GM23248 (cell line): ENCODE measurements at regions not wholly inside any gene's neighbourhood (a gene's known extent, or its start where the extent isn't known, plus 50 kb on each side); places are given as distances from the start of the nearest gene placed in this dataset.

Experiments
- DNase-seq: peaks from one replicate; pipeline ENCODE4 v3.0.0-alpha.2; 2015
- H2AFZ ChIP-seq: fragments of 200-600 bp; sonication (generic); 2 replicates; pipeline ENCODE4 v1.6.1; 2016; ENCODE audit warnings: antibody characterized with exemption
- H3F3A ChIP-seq: fragments of 200-600 bp; sonication (generic); 2 replicates; pipeline ENCODE4 v1.6.1; 2016; ENCODE audit warnings: mild to moderate bottlenecking, antibody characterized with exemption, mixed run types; ENCODE audit not compliant: insufficient read depth
- H3K27ac ChIP-seq: fragments of 200-600 bp; sonication (generic); 2 replicates; pipeline ENCODE4 v1.5.1; 2016; ENCODE audit warnings: mild to moderate bottlenecking
- H3K27me3 ChIP-seq: fragments of 200-600 bp; sonication (generic); replicated peaks from 2 replicates; pipeline ENCODE4 v1.6.1; 2016; ENCODE audit warnings: mild to moderate bottlenecking; ENCODE audit not compliant: insufficient read depth
- H3K36me3 ChIP-seq: fragments of 200-600 bp; sonication (generic); 2 replicates; pipeline ENCODE4 v1.6.1; 2016; ENCODE audit warnings: low read depth, mild to moderate bottlenecking
- H3K4me1 ChIP-seq: fragments of 200-600 bp; sonication (generic); 2 replicates; pipeline ENCODE4 v1.6.1; 2016; ENCODE audit warnings: mild to moderate bottlenecking; ENCODE audit not compliant: insufficient read depth
- H3K4me2 ChIP-seq: fragments of 200-600 bp; sonication (generic); one replicate; pipeline ENCODE4 v1.6.1; 2016; ENCODE audit warnings: mild to moderate bottlenecking; ENCODE audit not compliant: unreplicated experiment
- H3K4me3 ChIP-seq: fragments of 200-600 bp; sonication (generic); 2 replicates; pipeline ENCODE4 v1.5.1; 2016; ENCODE audit warnings: mild to moderate bottlenecking
- H3K79me2 ChIP-seq: fragments of 200-600 bp; sonication (generic); 2 replicates; pipeline ENCODE4 v1.6.1; 2016; ENCODE audit warnings: mild to moderate bottlenecking; ENCODE audit not compliant: insufficient read depth
- H3K9ac ChIP-seq: fragments of 200-600 bp; sonication (generic); 2 replicates; pipeline ENCODE4 v1.6.1; 2016; ENCODE audit warnings: mild to moderate bottlenecking
- H3K9me2 ChIP-seq: fragments of 200-600 bp; sonication (generic); 2 replicates; pipeline ENCODE4 v1.6.1; 2016; ENCODE audit warnings: mixed run types, mild to moderate bottlenecking, moderate library complexity; ENCODE audit not compliant: insufficient read depth
- H3K9me3 ChIP-seq: fragments of 200-600 bp; sonication (generic); one replicate; pipeline ENCODE4 v1.6.1; 2017; ENCODE audit warnings: low read depth
- H4K20me1 ChIP-seq: fragments of 200-600 bp; sonication (generic); 2 replicates; pipeline ENCODE4 v1.6.0; 2016; ENCODE audit not compliant: insufficient read depth
- EZH2 ChIP-seq: fragments of 200-600 bp; sonication (generic); IDR thresholded peaks from 2 replicates; pipeline ENCODE4 v1.6.1; 2018; ENCODE audit warnings: antibody characterized with exemption, mild to moderate bottlenecking; ENCODE audit not compliant: insufficient read depth, poor library complexity, severe bottlenecking
- EZH2phosphoT487 ChIP-seq: fragments of 200-600 bp; sonication (generic); IDR thresholded peaks from 2 replicates; pipeline ENCODE4 v1.6.1; 2018; ENCODE audit warnings: antibody characterized with exemption, moderate library complexity, mild to moderate bottlenecking, low read depth; ENCODE audit not compliant: insufficient read depth
- WGBS, 2 experiments: methylation state at CpG; one replicate each; pipeline ENCODE4 v1.1.6; 2015 to 2017; ENCODE audit warnings: low lambda C conversion rate in 2 of 2, low coverage in 1 of 2; ENCODE audit errors: missing lambda C conversion rate in 2 of 2; 5-methylcytosine and 5-hydroxymethylcytosine counted together
- in situ Hi-C: fragments of 300-500 bp; cut with MboI; formaldehyde crosslinking; loops from 2 replicates; pipeline ENCODE4 v1.15.0; 2020

DNA sequence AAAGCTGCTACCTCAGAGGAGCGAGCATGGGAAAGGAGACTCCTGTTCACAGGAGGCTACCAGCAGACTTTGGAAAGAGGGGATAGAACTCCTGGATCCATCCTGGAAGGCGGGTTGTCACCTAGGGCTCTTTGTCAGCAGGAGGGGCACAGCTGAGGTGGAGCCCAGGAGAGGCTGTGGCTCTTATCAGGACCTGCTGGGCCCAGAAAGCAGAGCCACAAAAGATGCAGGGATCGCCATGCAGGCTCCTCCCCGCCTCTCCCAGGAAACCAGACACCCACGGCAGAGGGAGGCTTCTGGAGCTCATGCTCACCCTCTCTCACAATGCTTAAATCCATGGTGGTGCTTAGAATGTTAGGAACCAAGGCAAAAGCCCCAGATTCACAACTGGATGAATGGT is 994.2 kb downstream of the UQCRFS1 start:
- no peaks in the 10 kb centered on the region for H3K79me2 ChIP-seq
- H3K9me2 ChIP-seq = no peaks in the 10 kb centered on the region
- H3K9ac ChIP-seq = no peak overlapping the region
- no peak for TF ChIP-seq EZH2phosphoT487
- TF ChIP-seq EZH2 = no peak
- peaks cover 11% of the 10 kb centered on the region; the same call in 1 of the 2 replicates for H3K27me3 ChIP-seq
- no peaks in the 10 kb centered on the region for H3K4me1 ChIP-seq
- no peaks in the 10 kb centered on the region for H3K9me3 ChIP-seq
- no peak overlapping the region for H3K4me2 ChIP-seq
- H3K36me3 ChIP-seq = no peaks in the 10 kb centered on the region
- DNase-seq = no peak
- H3K27ac ChIP-seq = no peak overlapping the region
- H2AFZ ChIP-seq = no peak overlapping the region
- in situ Hi-C loops = no loop called here
- no peaks in the 10 kb centered on the region for H4K20me1 ChIP-seq
- H3K4me3 ChIP-seq = no peak overlapping the region
- H3F3A ChIP-seq = no peaks in the 10 kb centered on the region
- WGBS, 2 experiments = 10 to 14% methylated on average over 5 of the region's 5 CpGs

DNA sequence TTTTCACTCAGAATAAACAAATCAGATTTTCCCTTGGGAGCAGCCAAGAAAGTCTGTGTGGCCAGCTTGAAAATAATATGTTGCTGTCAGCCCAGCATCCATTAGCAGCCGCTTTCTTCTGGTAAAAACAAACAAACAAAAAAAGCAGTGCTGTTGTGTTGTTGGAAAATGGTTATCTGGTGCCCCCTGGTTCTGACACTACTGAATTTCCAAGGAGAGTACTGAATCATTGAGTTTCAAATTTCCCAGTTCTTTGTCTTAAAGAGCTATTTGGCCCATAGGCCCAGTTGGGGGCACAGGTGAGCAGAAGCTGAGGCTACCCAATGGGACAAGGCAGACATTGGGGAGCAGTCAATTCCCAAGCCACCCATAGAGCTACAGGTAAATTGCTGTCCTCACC is 995.9 kb downstream of the UQCRFS1 start:
- H3K36me3 ChIP-seq = no peaks in the 10 kb centered on the region
- TF ChIP-seq EZH2 = no peak
- no peak for TF ChIP-seq EZH2phosphoT487
- H2AFZ ChIP-seq = no peak overlapping the region
- in situ Hi-C loops = no loop called here
- H3K9me2 ChIP-seq = no peaks in the 10 kb centered on the region
- peaks cover 11% of the 10 kb centered on the region; the same call in 1 of the 2 replicates for H3K27me3 ChIP-seq
- H3K4me2 ChIP-seq = no peak overlapping the region
- H3K4me1 ChIP-seq = no peaks in the 10 kb centered on the region
- H3K9me3 ChIP-seq = no peaks in the 10 kb centered on the region
- H3K9ac ChIP-seq = no peak overlapping the region
- 0 to 8% methylated on average over 1 of the region's 1 CpG for WGBS, 2 experiments
- no peaks in the 10 kb centered on the region for H4K20me1 ChIP-seq
- no peak overlapping the region for H3K4me3 ChIP-seq
- DNase-seq = no peak
- H3K79me2 ChIP-seq = no peaks in the 10 kb centered on the region
- H3F3A ChIP-seq = no peaks in the 10 kb centered on the region
- no peak overlapping the region for H3K27ac ChIP-seq

DNA sequence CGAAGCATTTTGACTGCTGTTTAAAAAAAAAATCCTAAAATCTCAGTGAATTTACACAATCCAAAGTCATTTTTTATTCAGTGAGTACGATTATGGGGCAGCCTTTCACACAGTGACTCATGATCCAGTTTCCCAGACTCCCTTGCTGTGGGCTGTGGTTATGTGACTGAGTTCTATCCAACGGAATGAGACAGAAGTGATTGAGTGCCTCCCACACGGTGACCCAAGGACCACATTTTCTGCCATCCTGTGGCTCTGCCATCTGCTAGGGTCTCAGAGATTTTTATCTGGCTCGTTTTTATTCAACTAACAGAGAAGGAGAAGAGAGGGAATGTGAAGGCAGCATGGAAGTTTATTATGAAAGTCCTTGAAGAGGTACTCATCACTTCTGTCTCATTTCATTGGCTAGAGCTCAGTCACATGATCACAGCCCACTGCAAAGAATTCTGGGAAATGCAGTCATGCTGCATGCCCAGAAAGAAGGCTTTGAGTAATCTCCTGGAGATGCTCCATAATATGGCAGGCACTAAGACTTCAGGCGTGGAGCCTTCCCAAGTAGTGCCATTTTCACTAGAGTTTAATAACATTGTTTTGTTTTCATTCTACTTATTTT is 999.4 kb downstream of the UQCRFS1 start:
- in situ Hi-C loops = no loop called here
- H3K9ac ChIP-seq = no peak overlapping the region
- no peaks in the 10 kb centered on the region for H3K36me3 ChIP-seq
- no peak overlapping the region for H3K4me2 ChIP-seq
- no peaks in the 10 kb centered on the region for H3K4me1 ChIP-seq
- H3K4me3 ChIP-seq = 0 out of 2 replicates have a peak overlapping the region, but pooled peaks have one; percentile 11
- peak; percentile 39 for DNase-seq
- WGBS, 2 experiments = 26 to 40% methylated on average over 6 of the region's 6 CpGs
- no peaks in the 10 kb centered on the region for H3K9me2 ChIP-seq
- H3K27ac ChIP-seq = no peak overlapping the region
- no peaks in the 10 kb centered on the region for H4K20me1 ChIP-seq
- no peak overlapping the region for H2AFZ ChIP-seq
- H3K79me2 ChIP-seq = no peaks in the 10 kb centered on the region
- H3K9me3 ChIP-seq = no peaks in the 10 kb centered on the region
- no peak for TF ChIP-seq EZH2
- no peak for TF ChIP-seq EZH2phosphoT487
- no peaks in the 10 kb centered on the region for H3F3A ChIP-seq
- H3K27me3 ChIP-seq = no peaks in the 10 kb centered on the region

DNA sequence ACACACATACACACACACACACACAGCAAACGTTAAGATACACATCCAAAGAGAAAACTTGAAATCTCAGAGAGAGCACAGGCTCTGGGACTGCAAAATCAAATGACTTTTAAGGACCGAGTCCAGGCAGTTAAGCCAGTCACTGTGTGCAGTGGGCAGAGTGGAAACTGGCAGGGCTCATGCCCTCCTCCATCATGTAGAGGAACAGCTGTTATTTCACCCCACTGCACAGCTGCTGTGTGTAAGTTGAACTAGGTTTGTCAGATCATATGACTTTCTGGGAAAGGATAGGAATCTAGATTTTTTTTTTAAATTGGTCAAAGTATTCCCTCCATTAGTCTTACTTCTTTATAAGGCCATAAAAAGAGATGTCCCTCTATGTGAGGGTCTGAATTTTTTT is 1002.1 kb downstream of the UQCRFS1 start:
- Histone ChIP-seq H2AFZ (no peak overlapping the region), H3K36me3 (no peaks in the 10 kb centered on the region), H3K9ac (no peak overlapping the region), H3K9me2 (no peaks in the 10 kb centered on the region), H3K4me1 (no peaks in the 10 kb centered on the region), H3F3A (no peaks in the 10 kb centered on the region), H3K9me3 (no peaks in the 10 kb centered on the region), H3K4me2 (no peak overlapping the region), H3K79me2 (no peaks in the 10 kb centered on the region), H3K27me3 (no peaks in the 10 kb centered on the region), H3K27ac (no peak overlapping the region), H4K20me1 (no peaks in the 10 kb centered on the region), H3K4me3 (no peak overlapping the region)
- in situ Hi-C loops = no loop called here
- no peak for TF ChIP-seq EZH2
- TF ChIP-seq EZH2phosphoT487 = no peak
- no peak for DNase-seq
- WGBS, 2 experiments = 6 to 9% methylated on average over 2 of the region's 2 CpGs
